ENCODE measurements at regions not wholly inside any gene's neighbourhood (a gene's known extent, or its start where the extent isn't known, plus 50 kb on each side); places are given as distances from the start of the nearest gene placed in this dataset.

- no peaks in the 10 kb centered on the region for H3K9me3 ChIP-seq (ENCODE audit: control insufficient read depth, insufficient read depth, low read depth, low read length)
- DNase-seq (ENCODE audit: low read depth, low spot score) (no peak), ATAC-seq (no peak)
- H3K36me3 ChIP-seq (ENCODE audit: control insufficient read depth, insufficient read depth, low read length): no peaks in the 10 kb centered on the region
- BruUV-seq (replicated peaks): no TSS peak
- no peak for TF ChIP-seq REST (IDR thresholded peaks at IDR 0.05; ENCODE audit: insufficient read depth in 1 of 2, low read depth in 2 of 2, low read length in 1 of 2)
- no peak for TF ChIP-seq CTCF (IDR thresholded peaks at IDR 0.05)
- no peak for TF ChIP-seq SIN3A (IDR thresholded peaks at IDR 0.05; ENCODE audit: borderline replicate concordance, insufficient read depth, low read depth, low read length)
- TF ChIP-seq TCF7L2 (IDR thresholded peaks at IDR 0.05; ENCODE audit: low read depth, low read length): no peak
- TF ChIP-seq POLR2AphosphoS5 (IDR thresholded peaks at IDR 0.05; ENCODE audit: low read depth, low read length): no peak
- intact Hi-C loops (cut with micrococcal nuclease; ENCODE audit: unreplicated experiment) (no loop called here), in situ Hi-C loops (cut with HindIII; ENCODE audit: low pct_unique_long_range_greater_than_20kb, low sequenced_read_pairs) (no loop called here)
- H3K4me3 ChIP-seq (ENCODE audit: low read depth in 2 of 2, low read length in 2 of 2): no peak overlapping the region
- ChIA-PET POLR2A (no interaction called here), CTCF (no interaction called here)
- H3K27me3 ChIP-seq (ENCODE audit: control insufficient read depth, insufficient read depth, low read length): no peaks in the 10 kb centered on the region
- H3K4me1 ChIP-seq (ENCODE audit: control insufficient read depth, insufficient read depth, low read length): no peaks in the 10 kb centered on the region
- no peak overlapping the region for H3K27ac ChIP-seq (ENCODE audit: low read length)
Observed at GRCh38 chr9:80841888-80842287, 847.5 kb downstream of the TLE1 start.

GRCh38 chr9:80839821-80840675 lies 849.3 kb downstream of the TLE1 start:
- Histone ChIP-seq H3K36me3 (ENCODE audit: control insufficient read depth, insufficient read depth, low read length) (no peaks in the 10 kb centered on the region), H3K27me3 (ENCODE audit: control insufficient read depth, insufficient read depth, low read length) (no peaks in the 10 kb centered on the region), H3K9me3 (ENCODE audit: control insufficient read depth, insufficient read depth, low read depth, low read length) (no peaks in the 10 kb centered on the region), H3K4me1 (ENCODE audit: control insufficient read depth, insufficient read depth, low read length) (no peaks in the 10 kb centered on the region), H3K4me3 (ENCODE audit: low read depth in 2 of 2, low read length in 2 of 2) (no peak overlapping the region), H3K27ac (ENCODE audit: low read length) (no peak overlapping the region)
- ChIA-PET POLR2A (no interaction called here), CTCF (no interaction called here)
- intact Hi-C loops (cut with micrococcal nuclease; ENCODE audit: unreplicated experiment) (no loop called here), in situ Hi-C loops (cut with HindIII; ENCODE audit: low pct_unique_long_range_greater_than_20kb, low sequenced_read_pairs) (no loop called here)
- no peak for TF ChIP-seq SIN3A (IDR thresholded peaks at IDR 0.05; ENCODE audit: borderline replicate concordance, insufficient read depth, low read depth, low read length)
- TF ChIP-seq POLR2AphosphoS5 (IDR thresholded peaks at IDR 0.05; ENCODE audit: low read depth, low read length): no peak
- TF ChIP-seq TCF7L2 (IDR thresholded peaks at IDR 0.05; ENCODE audit: low read depth, low read length): no peak
- TF ChIP-seq REST (IDR thresholded peaks at IDR 0.05; ENCODE audit: insufficient read depth in 1 of 2, low read depth in 2 of 2, low read length in 1 of 2): no peak
- no peak for TF ChIP-seq CTCF (IDR thresholded peaks at IDR 0.05)
- no peak for ATAC-seq
- BruUV-seq (replicated peaks): no TSS peak
- DNase-seq (ENCODE audit: low read depth, low spot score): no peak

All from Panc1 (cell line).